A549 (cell line): ENCODE measurements at regions not wholly inside any gene's neighbourhood (a gene's known extent, or its start where the extent isn't known, plus 50 kb on each side); places are given as distances from the start of the nearest gene placed in this dataset.

Experiments
- ATAC-seq, 2 experiments: fragments of 200-7000 bp in 1 of 2; fragments of >200 bp in 1 of 2; cut with Nextera tagmentation in 1 of 2; cut with Tn5 transposase in 1 of 2; 3 replicates each; pipeline versions ENCODE4 v1.8.0 to v1.9.1; 2018 to 2020; ENCODE audit warnings: mild to moderate bottlenecking in 1 of 2, moderate library complexity in 1 of 2
- CTCF ChIA-PET: fragments of 300-600 bp; sonication (Branson Sonifier 250); formaldehyde crosslinking; extraction: SDS; loops from one replicate; lab custom pipeline; 2021; ENCODE audit warnings: antibody characterized with exemption, inconsistent platforms; lab: Yijun Ruan, JAX
- POLR2A ChIA-PET: fragments of 350-600 bp; formaldehyde crosslinking; extraction: SDS; loops from one replicate; lab custom pipeline; 2021; ENCODE audit warnings: antibody characterized with exemption, inconsistent platforms; lab: Yijun Ruan, JAX
- DNase-seq, 2 experiments: peaks; one replicate each; pipeline versions ENCODE4 v3.0.0 to v3.0.0-alpha.2; 2011 to 2016; ENCODE audit warnings: low read depth in 1 of 2, low spot score in 1 of 2
- FAIRE-seq: peaks from 2 replicates; lab custom pipeline; 2011; peaks lifted over from hg19 to GRCh38; lab: Jason Lieb, UNC
- H3K27ac ChIP-seq, 2 experiments: fragments of >200 bp; sonication (Bioruptor Twin); formaldehyde crosslinking; 3 replicates each; pipeline ENCODE4 v1.5.1; 2016 to 2017
- H3K4me1 ChIP-seq: fragments of >200 bp; sonication (Bioruptor Twin); formaldehyde crosslinking; 3 replicates; pipeline ENCODE4 v1.6.1; 2016
- H3K4me2 ChIP-seq: fragments of >200 bp; sonication (Bioruptor Twin); formaldehyde crosslinking; 3 replicates; pipeline ENCODE4 v1.6.1; 2016
- H3K4me3 ChIP-seq: fragments of >200 bp; sonication (Bioruptor Twin); formaldehyde crosslinking; 3 replicates; pipeline ENCODE4 v1.5.1; 2016
- H3K9me3 ChIP-seq: fragments of >200 bp; sonication (Bioruptor Twin); formaldehyde crosslinking; 3 replicates; pipeline ENCODE4 v1.6.1; 2016
- CBX2 ChIP-seq: fragments of 200-600 bp; sonication (generic); IDR thresholded peaks from 2 replicates; pipeline ENCODE4 v1.6.1; 2016; ENCODE audit warnings: low read depth, mild to moderate bottlenecking, borderline replicate concordance
- CEBPB ChIP-seq, 2 experiments: fragments of >200 bp in 1 of 2; sonication (Bioruptor Twin) in 1 of 2; formaldehyde crosslinking in 1 of 2; IDR thresholded peaks; 2 replicates each; pipeline ENCODE4 v1.6.1; 2012 to 2016
- CHD2 ChIP-seq: fragments of 150-350 bp; IDR thresholded peaks from 2 replicates; pipeline ENCODE4 v1.6.1; 2014; ENCODE audit warnings: low read length; ENCODE audit not compliant: partially characterized antibody
- CHD4 ChIP-seq: fragments of 200-600 bp; sonication (generic); IDR thresholded peaks from 2 replicates; pipeline ENCODE4 v1.6.1; 2016; ENCODE audit warnings: antibody characterized with exemption, mild to moderate bottlenecking, borderline replicate concordance
- EHMT2 ChIP-seq: fragments of 200-600 bp; sonication (generic); IDR thresholded peaks from 2 replicates; pipeline ENCODE4 v1.6.1; 2016; ENCODE audit warnings: antibody characterized with exemption, low read depth, mild to moderate bottlenecking, moderate library complexity
- FOSB ChIP-seq: fragments of 250-450 bp; sonication (Bioruptor Pico); IDR thresholded peaks from 2 replicates; pipeline ENCODE4 v1.5.0; 2020; ENCODE audit warnings: mild to moderate bottlenecking, moderate library complexity
- GATA3 ChIP-seq: IDR thresholded peaks from 2 replicates; pipeline ENCODE4 v1.6.1; 2012; ENCODE audit warnings: borderline replicate concordance
- HDAC2 ChIP-seq: fragments of 200-600 bp; sonication (generic); IDR thresholded peaks from 2 replicates; pipeline ENCODE4 v1.6.1; 2016
- HMGXB4 ChIP-seq: fragments of 250-450 bp; sonication (Bioruptor Pico); IDR thresholded peaks from 2 replicates; pipeline ENCODE4 v1.5.0; 2021; ENCODE audit warnings: mild to moderate bottlenecking, moderate library complexity, borderline replicate concordance
- JUNB ChIP-seq: fragments of >200 bp; sonication (Bioruptor Twin); formaldehyde crosslinking; IDR thresholded peaks from 2 replicates; pipeline ENCODE4 v1.6.1; 2016
- KDM1A ChIP-seq: fragments of 200-600 bp; sonication (generic); IDR thresholded peaks from 2 replicates; pipeline ENCODE4 v1.6.1; 2016; ENCODE audit warnings: low read depth, mild to moderate bottlenecking
- KDM5A ChIP-seq: fragments of 200-600 bp; sonication (generic); IDR thresholded peaks from 2 replicates; pipeline ENCODE4 v1.6.1; 2016; ENCODE audit warnings: antibody characterized with exemption, mild to moderate bottlenecking
- MAX ChIP-seq: IDR thresholded peaks from 2 replicates; pipeline ENCODE4 v1.6.1; 2012
- MYC ChIP-seq: IDR thresholded peaks from 2 replicates; pipeline ENCODE4 v1.6.1; 2012; ENCODE audit warnings: mild to moderate bottlenecking, inconsistent platforms, low read length, improper control_type of control experiment, borderline replicate concordance
- PBX3 ChIP-seq: IDR thresholded peaks from 2 replicates; pipeline ENCODE4 v1.6.1; 2012
- PHF8 ChIP-seq: fragments of 200-600 bp; sonication (generic); IDR thresholded peaks from 2 replicates; pipeline ENCODE4 v1.6.1; 2016; ENCODE audit warnings: low read depth, mild to moderate bottlenecking, antibody characterized with exemption, moderate library complexity, borderline replicate concordance
- POLR2A ChIP-seq: IDR thresholded peaks from 2 replicates; pipeline ENCODE4 v1.6.1; 2012; ENCODE audit warnings: mild to moderate bottlenecking, low read length
- REST ChIP-seq: fragments of 200-600 bp; sonication (generic); IDR thresholded peaks from 2 replicates; pipeline ENCODE4 v1.6.1; 2016; ENCODE audit warnings: antibody characterized with exemption, mild to moderate bottlenecking, moderate library complexity
- SREBF2 ChIP-seq: fragments of 450-650 bp; IDR thresholded peaks from 2 replicates; pipeline ENCODE4 v1.6.1; 2014; ENCODE audit warnings: mild to moderate bottlenecking, moderate library complexity
- TP53 ChIP-seq: fragments of 250-450 bp; sonication (Bioruptor Pico); IDR thresholded peaks from 2 replicates; pipeline ENCODE4 v1.5.0; 2021; ENCODE audit warnings: mild to moderate bottlenecking, moderate library complexity
- ZFP36 ChIP-seq: fragments of 450-650 bp; IDR thresholded peaks from 2 replicates; pipeline ENCODE4 v1.6.1; 2014; ENCODE audit warnings: borderline replicate concordance; ENCODE audit not compliant: partially characterized antibody
- ZSCAN20 ChIP-seq: fragments of 250-450 bp; sonication (Bioruptor Pico); IDR thresholded peaks from 2 replicates; pipeline ENCODE4 v1.8.0; 2022; ENCODE audit warnings: mild to moderate bottlenecking, moderate library complexity
- WGBS: methylation state at CpG from one replicate; pipeline ENCODE4 v1.1.6; 2017; ENCODE audit errors: missing lambda C conversion rate; 5-methylcytosine and 5-hydroxymethylcytosine counted together

GRCh38 chr4:180900781-180901180 lies 1342.4 kb upstream of the TENM3 start:
- H3K27ac ChIP-seq, result no peak overlapping the region
- ChIA-PET CTCF (no interaction called here), POLR2A (no interaction called here)
- ATAC-seq (no peak), DNase-seq (no peak), FAIRE-seq (no peak)
- TF ChIP-seq JUNB, result no peak
- TF ChIP-seq PHF8, result no peak
- no peak for TF ChIP-seq ZSCAN20 (CRISPR knock-in tag)
- no peak for TF ChIP-seq MYC
- H3K4me2 ChIP-seq, result no peak overlapping the region
- 0% methylated on average over 3 of the region's 4 CpGs for WGBS
- no peaks in the 10 kb centered on the region for H3K9me3 ChIP-seq
- no peak overlapping the region for H3K4me3 ChIP-seq
- H3K4me1 ChIP-seq, result no peaks in the 10 kb centered on the region

GRCh38 chr4:180909279-180909678 lies 1333.9 kb upstream of the TENM3 start:
- TF ChIP-seq KDM1A, result no peak
- TF ChIP-seq MYC, result no peak
- TF ChIP-seq EHMT2, result no peak
- TF ChIP-seq PBX3, result no peak
- TF ChIP-seq CHD2, result no peak
- no peak for TF ChIP-seq SREBF2
- no peak for TF ChIP-seq KDM5A
- TF ChIP-seq HDAC2, result no peak
- no peak for TF ChIP-seq MAX
- TF ChIP-seq CBX2, result no peak
- TF ChIP-seq TP53, result no peak
- no peak for TF ChIP-seq ZFP36
- no peak for TF ChIP-seq CHD4
- no peak for TF ChIP-seq HMGXB4 (CRISPR knock-in tag)
- no peak for TF ChIP-seq CEBPB (IDR thresholded peaks at IDR 0.05)
- TF ChIP-seq POLR2A, result no peak
- TF ChIP-seq FOSB, result no peak
- TF ChIP-seq GATA3, result no peak
- no peak for TF ChIP-seq REST
- no peak for TF ChIP-seq PHF8
- CTCF ChIA-PET, result interaction anchor here (0.9 kb wide), 1 partner anchor 245 kb away, joined by 3 read pairs; no protein-coding TSS in a partner anchor
- no peak overlapping the region for H3K4me2 ChIP-seq
- no peaks in the 10 kb centered on the region for H3K9me3 ChIP-seq
- POLR2A ChIA-PET, result no interaction called here
- H3K27ac ChIP-seq, result no peak overlapping the region
- DNase-seq (peak in 1 of 2 experiments; percentile 7), ATAC-seq (no peak), FAIRE-seq (no peak)
- WGBS, result 0% methylated on average over 1 of the region's 1 CpG
- H3K4me1 ChIP-seq, result no peaks in the 10 kb centered on the region
- no peak overlapping the region for H3K4me3 ChIP-seq
